ENCODE measurements at regions not wholly inside any gene's neighbourhood (a gene's known extent, or its start where the extent isn't known, plus 50 kb on each side); places are given as distances from the start of the nearest gene placed in this dataset.

GRCh38 chr7:114821030-114821900, 100.6 kb upstream of the MDFIC start:
- peaks cover 3% of the 10 kb centered on the region for H3K36me3 Mint-ChIP-seq
- no peak for DNase-seq
- peaks cover 10% of the 10 kb centered on the region for H3K4me1 Mint-ChIP-seq
- H3K27me3 Mint-ChIP-seq: no peaks in the 10 kb centered on the region
- H3K27ac Mint-ChIP-seq: no peak overlapping the region
- CTCF ChIA-PET: no interaction called here
- peaks cover 7% of the 10 kb centered on the region for H3K9me3 Mint-ChIP-seq
- H3K4me3 Mint-ChIP-seq: no peak overlapping the region

GRCh38 chr7:114822131-114822530, 99.8 kb upstream of the MDFIC start:
- peaks cover 7% of the 10 kb centered on the region for H3K36me3 Mint-ChIP-seq
- no peaks in the 10 kb centered on the region for H3K27me3 Mint-ChIP-seq
- no peak overlapping the region for H3K27ac Mint-ChIP-seq
- H3K9me3 Mint-ChIP-seq: peaks cover 12% of the 10 kb centered on the region
- H3K4me3 Mint-ChIP-seq: no peak overlapping the region
- CTCF ChIA-PET: no interaction called here
- no peak for DNase-seq
- peaks cover 10% of the 10 kb centered on the region for H3K4me1 Mint-ChIP-seq

GRCh38 chr7:114822844-114823243, 99.0 kb upstream of the MDFIC start:
- CTCF ChIA-PET: no interaction called here
- Mint-ChIP-seq H3K4me3 (no peak overlapping the region), H3K27ac (no peak overlapping the region), H3K9me3 (peaks cover 16% of the 10 kb centered on the region), H3K36me3 (peaks cover 7% of the 10 kb centered on the region), H3K4me1 (peaks cover 10% of the 10 kb centered on the region), H3K27me3 (no peaks in the 10 kb centered on the region)
- no peak for DNase-seq

GRCh38 chr7:114823290-114823689, 98.6 kb upstream of the MDFIC start:
- H3K4me3 Mint-ChIP-seq: no peak overlapping the region
- H3K27ac Mint-ChIP-seq: no peak overlapping the region
- H3K9me3 Mint-ChIP-seq: peaks cover 16% of the 10 kb centered on the region
- H3K4me1 Mint-ChIP-seq: peaks cover 10% of the 10 kb centered on the region
- CTCF ChIA-PET: no interaction called here
- H3K27me3 Mint-ChIP-seq: no peaks in the 10 kb centered on the region
- H3K36me3 Mint-ChIP-seq: peaks cover 7% of the 10 kb centered on the region
- DNase-seq: no peak

GRCh38 chr7:114825423-114825951, 96.4 kb upstream of the MDFIC start:
- Mint-ChIP-seq H3K27me3 (no peaks in the 10 kb centered on the region), H3K4me3 (no peak overlapping the region), H3K27ac (peak overlapping the region; percentile 50), H3K4me1 (peaks cover 10% of the 10 kb centered on the region), H3K9me3 (peaks cover 16% of the 10 kb centered on the region), H3K36me3 (peaks cover 7% of the 10 kb centered on the region)
- CTCF ChIA-PET: interaction anchor here (0.6 to 0.8 kb wide), 2 partner anchors 20 to 184 kb away, joined by 3 read pairs; no protein-coding TSS in a partner anchor
- peak; percentile 44 for DNase-seq

- CTCF ChIA-PET: no interaction called here
- DNase-seq: no peak
- no peak overlapping the region for H3K27ac Mint-ChIP-seq
- H3K27me3 Mint-ChIP-seq: no peaks in the 10 kb centered on the region
- peaks cover 5% of the 10 kb centered on the region for H3K36me3 Mint-ChIP-seq
- peaks cover 10% of the 10 kb centered on the region for H3K9me3 Mint-ChIP-seq
- H3K4me1 Mint-ChIP-seq: peaks cover 12% of the 10 kb centered on the region
- no peak overlapping the region for H3K4me3 Mint-ChIP-seq
Measured at GRCh38 chr7:114830952-114831351, 90.9 kb upstream of the MDFIC start.

GRCh38 chr7:114832906-114833595, 88.8 kb upstream of the MDFIC start:
- CTCF ChIA-PET: interaction anchor here (1.3 kb wide), 1 partner anchor 32 kb away, joined by 4 read pairs; no protein-coding TSS in a partner anchor
- Mint-ChIP-seq H3K27me3 (no peaks in the 10 kb centered on the region), H3K36me3 (no peaks in the 10 kb centered on the region), H3K4me3 (no peak overlapping the region), H3K4me1 (peaks cover 10% of the 10 kb centered on the region), H3K27ac (no peak overlapping the region), H3K9me3 (no peaks in the 10 kb centered on the region)
- no peak for DNase-seq

GRCh38 chr7:114835303-114835702, 86.6 kb upstream of the MDFIC start:
- no peak for DNase-seq
- Mint-ChIP-seq H3K4me3 (no peak overlapping the region), H3K4me1 (peaks cover 10% of the 10 kb centered on the region), H3K9me3 (no peaks in the 10 kb centered on the region), H3K27ac (no peak overlapping the region), H3K36me3 (no peaks in the 10 kb centered on the region), H3K27me3 (no peaks in the 10 kb centered on the region)
- CTCF ChIA-PET: interaction anchor here (0.6 kb wide), 1 partner anchor 476 kb away, joined by 3 read pairs; no protein-coding TSS in a partner anchor

- CTCF ChIA-PET: no interaction called here
- DNase-seq: no peak
- Mint-ChIP-seq H3K36me3 (no peaks in the 10 kb centered on the region), H3K9me3 (no peaks in the 10 kb centered on the region), H3K4me3 (no peak overlapping the region), H3K27ac (no peak overlapping the region), H3K27me3 (no peaks in the 10 kb centered on the region), H3K4me1 (peaks cover 10% of the 10 kb centered on the region)
Measured at GRCh38 chr7:114835861-114836260, 86.0 kb upstream of the MDFIC start.

- no peak overlapping the region for H3K4me3 Mint-ChIP-seq
- no peaks in the 10 kb centered on the region for H3K4me1 Mint-ChIP-seq
- CTCF ChIA-PET: no interaction called here
- no peaks in the 10 kb centered on the region for H3K36me3 Mint-ChIP-seq
- no peaks in the 10 kb centered on the region for H3K9me3 Mint-ChIP-seq
- no peak for DNase-seq
- H3K27me3 Mint-ChIP-seq: no peaks in the 10 kb centered on the region
- no peak overlapping the region for H3K27ac Mint-ChIP-seq
Measured at GRCh38 chr7:114842551-114843065, 79.3 kb upstream of the MDFIC start.

- CTCF ChIA-PET: no interaction called here
- no peak overlapping the region for H3K27ac Mint-ChIP-seq
- no peaks in the 10 kb centered on the region for H3K27me3 Mint-ChIP-seq
- DNase-seq: no peak
- H3K4me1 Mint-ChIP-seq: no peaks in the 10 kb centered on the region
- no peak overlapping the region for H3K4me3 Mint-ChIP-seq
- no peaks in the 10 kb centered on the region for H3K9me3 Mint-ChIP-seq
- no peaks in the 10 kb centered on the region for H3K36me3 Mint-ChIP-seq
Measured at GRCh38 chr7:114843102-114843501, 78.8 kb upstream of the MDFIC start.

- no peaks in the 10 kb centered on the region for H3K27me3 Mint-ChIP-seq
Measured at GRCh38 chr7:114851406-114852061, 70.4 kb upstream of the MDFIC start.

GRCh38 chr7:114852293-114852692, 69.6 kb upstream of the MDFIC start:
- no peaks in the 10 kb centered on the region for H3K4me1 Mint-ChIP-seq
- no peaks in the 10 kb centered on the region for H3K27me3 Mint-ChIP-seq
- CTCF ChIA-PET: no interaction called here
- H3K27ac Mint-ChIP-seq: no peak overlapping the region
- no peaks in the 10 kb centered on the region for H3K36me3 Mint-ChIP-seq
- H3K4me3 Mint-ChIP-seq: no peak overlapping the region
- no peak for DNase-seq
- H3K9me3 Mint-ChIP-seq: no peaks in the 10 kb centered on the region

More at GRCh38 chr7:114851406-114852061, 70.4 kb upstream of the MDFIC start:
- CTCF ChIA-PET: no interaction called here
- Mint-ChIP-seq H3K4me1 (no peaks in the 10 kb centered on the region), H3K4me3 (no peak overlapping the region), H3K9me3 (no peaks in the 10 kb centered on the region), H3K36me3 (no peaks in the 10 kb centered on the region), H3K27ac (no peak overlapping the region)
- DNase-seq: no peak

GRCh38 chr7:114853189-114853588, 68.7 kb upstream of the MDFIC start:
- Mint-ChIP-seq H3K27me3 (no peaks in the 10 kb centered on the region), H3K27ac (no peak overlapping the region), H3K4me3 (no peak overlapping the region), H3K36me3 (no peaks in the 10 kb centered on the region), H3K9me3 (no peaks in the 10 kb centered on the region), H3K4me1 (no peaks in the 10 kb centered on the region)
- CTCF ChIA-PET: interaction anchor here (1.0 kb wide), 1 partner anchor 12 kb away, joined by 4 read pairs; no protein-coding TSS in a partner anchor
- no peak for DNase-seq

Data from activated naive CD4-positive, alpha-beta T cell treated with anti-CD3 and anti-CD28 coated beads, Interleukin-2, amount 10 ng/mL, durations not matched to agents 7 days and 5 days (primary cell).